ENCODE measurements at regions not wholly inside any gene's neighbourhood (a gene's known extent, or its start where the extent isn't known, plus 50 kb on each side); places are given as distances from the start of the nearest gene placed in this dataset.

GRCh38 chr2:158006961-158007719, 94.5 kb upstream of the UPP2 start:
- no peak for DNase-seq

- DNase-seq = peak; percentile 49
These were observed 97.4 kb upstream of the UPP2 start for GRCh38 chr2:158004126-158004764.

- no peak for DNase-seq
These were observed 99.6 kb upstream of the UPP2 start for GRCh38 chr2:158002079-158002478.

GRCh38 chr2:157996799-157997198, 104.9 kb upstream of the UPP2 start:
- DNase-seq = no peak

- DNase-seq = no peak
These were observed 106.6 kb upstream of the UPP2 start for GRCh38 chr2:157995117-157995516.

- DNase-seq = no peak
These were observed 109.7 kb upstream of the UPP2 start for GRCh38 chr2:157991932-157992331.

- DNase-seq = no peak
These were observed 111.5 kb upstream of the UPP2 start for GRCh38 chr2:157990173-157990572.

- DNase-seq = no peak
These were observed 112.4 kb upstream of the UPP2 start for GRCh38 chr2:157989227-157989626.

- DNase-seq = no peak
These were observed 110.6 kb upstream of the ACVR1 start for GRCh38 chr2:157986761-157987160.

- no peak for DNase-seq
These were observed 108.7 kb upstream of the ACVR1 start for GRCh38 chr2:157984866-157985265.

- no peak for DNase-seq
These were observed 103.9 kb upstream of the ACVR1 start for GRCh38 chr2:157980020-157980419.

- DNase-seq = no peak
These were observed 95.6 kb upstream of the ACVR1 start for GRCh38 chr2:157971702-157972101.

GRCh38 chr2:157967856-157968255, 91.7 kb upstream of the ACVR1 start:
- no peak for DNase-seq

GRCh38 chr2:157959249-157959648, 83.1 kb upstream of the ACVR1 start:
- no peak for DNase-seq

GRCh38 chr2:157957596-157957995, 81.5 kb upstream of the ACVR1 start:
- no peak for DNase-seq

GRCh38 chr2:157952558-157952957, 76.4 kb upstream of the ACVR1 start:
- no peak for DNase-seq

GRCh38 chr2:157948856-157949255, 72.7 kb upstream of the ACVR1 start:
- DNase-seq = no peak

GRCh38 chr2:157946919-157947557, 70.9 kb upstream of the ACVR1 start:
- no peak for DNase-seq

- DNase-seq = no peak
These were observed 63.9 kb upstream of the ACVR1 start for GRCh38 chr2:157940024-157940423.

GRCh38 chr2:157938556-157938955, 62.4 kb upstream of the ACVR1 start:
- no peak for DNase-seq

- peak; percentile 25 for DNase-seq
These were observed 60.3 kb upstream of the ACVR1 start for GRCh38 chr2:157936406-157936805.

GRCh38 chr2:157935378-157935906, 59.3 kb upstream of the ACVR1 start:
- no peak for DNase-seq

GRCh38 chr2:157934684-157935377, 58.7 kb upstream of the ACVR1 start:
- DNase-seq = no peak
